GM23338 (cell line): ENCODE measurements at regions not wholly inside any gene's neighbourhood (a gene's known extent, or its start where the extent isn't known, plus 50 kb on each side); places are given as distances from the start of the nearest gene placed in this dataset.

Experiments
- ATAC-seq: fragments of 200-7000 bp; cut with Tn5 transposase; 3 replicates; pipeline ENCODE4 v1.9.1; 2020
- DNase-seq: peaks from one replicate; pipeline ENCODE4 v3.0.0-alpha.2; 2015; ENCODE audit warnings: low spot score
- H2AFZ ChIP-seq: fragments of 200-600 bp; sonication (generic); 2 replicates; pipeline ENCODE4 v1.8.0; 2016; ENCODE audit warnings: antibody characterized with exemption, mild to moderate bottlenecking, moderate library complexity
- H3F3A ChIP-seq: fragments of 200-600 bp; sonication (generic); replicated peaks from 2 replicates; pipeline ENCODE4 v1.8.0; 2017; ENCODE audit warnings: antibody characterized with exemption, mixed run types, low read depth
- H3K27ac ChIP-seq: fragments of 200-600 bp; sonication (generic); 2 replicates; pipeline ENCODE4 v1.6.1; 2016; ENCODE audit warnings: low read depth
- H3K27me3 ChIP-seq: fragments of 200-600 bp; sonication (generic); 2 replicates; pipeline ENCODE4 v1.8.0; 2016; ENCODE audit warnings: mild to moderate bottlenecking, mixed run types, moderate library complexity; ENCODE audit not compliant: insufficient read depth
- H3K36me3 ChIP-seq: fragments of 200-600 bp; sonication (generic); 2 replicates; pipeline ENCODE4 v1.8.0; 2016; ENCODE audit warnings: mild to moderate bottlenecking; ENCODE audit not compliant: insufficient read depth
- H3K4me1 ChIP-seq: fragments of 200-600 bp; sonication (generic); 2 replicates; pipeline ENCODE4 v1.8.0; 2016; ENCODE audit warnings: mild to moderate bottlenecking, moderate library complexity; ENCODE audit not compliant: insufficient read depth
- H3K4me2 ChIP-seq: fragments of 200-600 bp; sonication (generic); 2 replicates; pipeline ENCODE4 v1.7.1; 2017; ENCODE audit warnings: mixed run types
- H3K4me3 ChIP-seq: fragments of 200-600 bp; sonication (generic); 2 replicates; pipeline ENCODE4 v1.6.1; 2016; ENCODE audit warnings: mixed run types
- H3K79me2 ChIP-seq: fragments of 200-600 bp; sonication (generic); replicated peaks from 2 replicates; pipeline ENCODE4 v1.8.0; 2017; ENCODE audit warnings: mild to moderate bottlenecking; ENCODE audit not compliant: insufficient read depth
- H3K9me2 ChIP-seq: fragments of 200-600 bp; sonication (generic); 2 replicates; pipeline ENCODE4 v1.8.0; 2017; ENCODE audit not compliant: insufficient read depth
- H4K20me1 ChIP-seq: fragments of 200-600 bp; sonication (generic); replicated peaks from 2 replicates; pipeline ENCODE4 v1.8.0; 2017; ENCODE audit warnings: mild to moderate bottlenecking; ENCODE audit not compliant: insufficient read depth
- H3K27ac Mint-ChIP-seq: 2 replicates; pipeline ENCODE4 v1.8.0; 2020; ENCODE audit warnings: inconsistent platforms, mild to moderate bottlenecking, moderate library complexity, mixed read lengths
- H3K27me3 Mint-ChIP-seq: 3 replicates; pipeline ENCODE4 v1.8.0; 2022; ENCODE audit warnings: low read depth, mild to moderate bottlenecking, moderate library complexity, mixed read lengths, inconsistent platforms; ENCODE audit not compliant: insufficient read depth, poor library complexity
- H3K36me3 Mint-ChIP-seq: 3 replicates; pipeline ENCODE4 v1.8.0; 2021; ENCODE audit warnings: low read depth, mild to moderate bottlenecking, inconsistent platforms, moderate library complexity, mixed read lengths
- H3K4me1 Mint-ChIP-seq: 3 replicates; pipeline ENCODE4 v1.8.0; 2020; ENCODE audit warnings: mild to moderate bottlenecking, inconsistent platforms, mixed read lengths
- H3K4me3 Mint-ChIP-seq: 3 replicates; pipeline ENCODE4 v1.8.0; 2021; ENCODE audit warnings: moderate library complexity, mild to moderate bottlenecking, inconsistent platforms, mixed read lengths
- H3K9me3 Mint-ChIP-seq: 3 replicates; pipeline ENCODE4 v1.8.0; 2020; ENCODE audit warnings: moderate library complexity, mild to moderate bottlenecking, inconsistent platforms, mixed read lengths
- CREB1 ChIP-seq: fragments of 250-450 bp; sonication (Bioruptor Pico); IDR thresholded peaks from 2 replicates; pipeline ENCODE4 v1.5.0; 2020; ENCODE audit warnings: low read depth, mild to moderate bottlenecking, moderate library complexity
- EZH2 ChIP-seq: fragments of 200-600 bp; sonication (generic); IDR thresholded peaks from one replicate; pipeline ENCODE4 v1.8.0; 2017; ENCODE audit warnings: antibody characterized with exemption, mild to moderate bottlenecking, low read depth; ENCODE audit not compliant: unreplicated experiment
- EZH2phosphoT487 ChIP-seq: fragments of 200-600 bp; sonication (generic); IDR thresholded peaks from one replicate; pipeline ENCODE4 v1.8.1; 2018; ENCODE audit warnings: antibody characterized with exemption; ENCODE audit not compliant: unreplicated experiment
- JUNB ChIP-seq: IDR thresholded peaks from one replicate; pipeline ENCODE4 v1.6.1; 2016; ENCODE audit warnings: antibody characterized with exemption; ENCODE audit not compliant: unreplicated experiment
- NANOG ChIP-seq: IDR thresholded peaks from 2 replicates; pipeline ENCODE4 v1.6.1; 2016; ENCODE audit warnings: antibody characterized with exemption, borderline replicate concordance
- POLR2AphosphoS5 ChIP-seq: IDR thresholded peaks from 2 replicates; pipeline ENCODE4 v1.6.1; 2016; ENCODE audit warnings: antibody characterized with exemption, low read depth
- STAT1 ChIP-seq: IDR thresholded peaks from one replicate; pipeline ENCODE4 v1.6.1; 2016; ENCODE audit warnings: antibody characterized with exemption; ENCODE audit not compliant: unreplicated experiment
- ZNF114 ChIP-seq: fragments of 250-450 bp; sonication (Bioruptor Pico); IDR thresholded peaks from 2 replicates; pipeline ENCODE4 v1.5.0; 2020; ENCODE audit warnings: mild to moderate bottlenecking, moderate library complexity
- ZNF331 ChIP-seq: fragments of 250-450 bp; sonication (Bioruptor Pico); IDR thresholded peaks from 2 replicates; pipeline ENCODE4 v1.5.0; 2020; ENCODE audit warnings: low read depth, mild to moderate bottlenecking, moderate library complexity
- TF ChIP-seq, protein P1 (sequence below), 2 experiments: fragments of 200-600 bp in 1 of 2; sonication (generic) in 1 of 2; conservative IDR thresholded peaks; 2 replicates each; pipeline versions ENCODE4 v1.5.1 to v1.6.1; 2016 to 2017; ENCODE audit warnings: antibody characterized with exemption in 2 of 2, low read depth in 2 of 2, mild to moderate bottlenecking in 2 of 2, moderate library complexity in 1 of 2
- TF ChIP-seq, protein P2 (sequence below): IDR thresholded peaks from one replicate; pipeline ENCODE4 v1.6.1; 2018; ENCODE audit warnings: antibody characterized with exemption; ENCODE audit not compliant: unreplicated experiment
- TF ChIP-seq, protein P3 (sequence below): IDR thresholded peaks from 2 replicates; pipeline ENCODE4 v1.6.1; 2016; ENCODE audit warnings: antibody characterized with exemption

DNA sequence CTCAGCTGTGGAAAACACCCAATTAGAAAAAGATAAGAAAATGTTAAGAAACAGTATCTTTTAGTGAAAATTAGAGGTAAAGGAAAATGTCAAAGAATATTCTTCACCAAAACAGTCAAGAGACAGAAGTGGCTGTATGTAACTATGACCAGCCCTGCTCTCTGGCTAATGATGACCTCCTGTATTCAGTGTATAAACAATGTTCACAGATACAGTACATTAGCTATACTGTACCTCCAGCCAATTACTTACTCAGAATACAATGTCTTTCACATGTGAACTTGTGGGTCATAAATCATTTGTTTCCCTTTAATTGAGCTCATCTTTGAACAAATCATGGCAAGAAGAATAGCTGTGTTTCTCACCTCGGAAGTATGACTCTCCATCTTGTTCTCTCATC is 432.0 kb downstream of the LMO4 start:
- H3K27ac Mint-ChIP-seq: no peak overlapping the region
- H2AFZ ChIP-seq: no peak overlapping the region
- no peak for DNase-seq

DNA sequence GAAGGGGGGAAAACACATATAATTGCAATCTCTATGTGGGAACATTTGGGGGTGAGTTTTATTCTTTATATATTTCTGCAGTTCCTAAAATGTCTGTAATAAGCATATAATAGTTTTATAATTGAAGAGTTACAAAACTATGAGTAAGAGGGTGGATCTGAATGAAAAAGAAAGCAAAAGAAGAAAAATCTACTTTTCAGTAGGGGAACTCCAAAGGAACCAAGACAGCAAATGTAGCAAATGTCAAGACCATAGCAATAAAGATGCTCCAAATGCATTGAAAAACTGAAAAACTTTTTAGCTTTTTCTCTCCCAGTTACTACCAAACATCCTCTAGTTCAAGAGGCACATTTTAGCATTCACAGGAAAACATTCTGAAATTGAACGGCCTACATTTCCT is 434.8 kb downstream of the LMO4 start:
- H2AFZ ChIP-seq: no peak overlapping the region
- H3K4me3 Mint-ChIP-seq: no peak overlapping the region
- TF ChIP-seq, protein P1, sequence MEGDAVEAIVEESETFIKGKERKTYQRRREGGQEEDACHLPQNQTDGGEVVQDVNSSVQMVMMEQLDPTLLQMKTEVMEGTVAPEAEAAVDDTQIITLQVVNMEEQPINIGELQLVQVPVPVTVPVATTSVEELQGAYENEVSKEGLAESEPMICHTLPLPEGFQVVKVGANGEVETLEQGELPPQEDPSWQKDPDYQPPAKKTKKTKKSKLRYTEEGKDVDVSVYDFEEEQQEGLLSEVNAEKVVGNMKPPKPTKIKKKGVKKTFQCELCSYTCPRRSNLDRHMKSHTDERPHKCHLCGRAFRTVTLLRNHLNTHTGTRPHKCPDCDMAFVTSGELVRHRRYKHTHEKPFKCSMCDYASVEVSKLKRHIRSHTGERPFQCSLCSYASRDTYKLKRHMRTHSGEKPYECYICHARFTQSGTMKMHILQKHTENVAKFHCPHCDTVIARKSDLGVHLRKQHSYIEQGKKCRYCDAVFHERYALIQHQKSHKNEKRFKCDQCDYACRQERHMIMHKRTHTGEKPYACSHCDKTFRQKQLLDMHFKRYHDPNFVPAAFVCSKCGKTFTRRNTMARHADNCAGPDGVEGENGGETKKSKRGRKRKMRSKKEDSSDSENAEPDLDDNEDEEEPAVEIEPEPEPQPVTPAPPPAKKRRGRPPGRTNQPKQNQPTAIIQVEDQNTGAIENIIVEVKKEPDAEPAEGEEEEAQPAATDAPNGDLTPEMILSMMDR (conservative IDR thresholded peaks at IDR 0.05; ENCODE audit: low read depth in 2 of 2): no peak
- TF ChIP-seq, protein P2, sequence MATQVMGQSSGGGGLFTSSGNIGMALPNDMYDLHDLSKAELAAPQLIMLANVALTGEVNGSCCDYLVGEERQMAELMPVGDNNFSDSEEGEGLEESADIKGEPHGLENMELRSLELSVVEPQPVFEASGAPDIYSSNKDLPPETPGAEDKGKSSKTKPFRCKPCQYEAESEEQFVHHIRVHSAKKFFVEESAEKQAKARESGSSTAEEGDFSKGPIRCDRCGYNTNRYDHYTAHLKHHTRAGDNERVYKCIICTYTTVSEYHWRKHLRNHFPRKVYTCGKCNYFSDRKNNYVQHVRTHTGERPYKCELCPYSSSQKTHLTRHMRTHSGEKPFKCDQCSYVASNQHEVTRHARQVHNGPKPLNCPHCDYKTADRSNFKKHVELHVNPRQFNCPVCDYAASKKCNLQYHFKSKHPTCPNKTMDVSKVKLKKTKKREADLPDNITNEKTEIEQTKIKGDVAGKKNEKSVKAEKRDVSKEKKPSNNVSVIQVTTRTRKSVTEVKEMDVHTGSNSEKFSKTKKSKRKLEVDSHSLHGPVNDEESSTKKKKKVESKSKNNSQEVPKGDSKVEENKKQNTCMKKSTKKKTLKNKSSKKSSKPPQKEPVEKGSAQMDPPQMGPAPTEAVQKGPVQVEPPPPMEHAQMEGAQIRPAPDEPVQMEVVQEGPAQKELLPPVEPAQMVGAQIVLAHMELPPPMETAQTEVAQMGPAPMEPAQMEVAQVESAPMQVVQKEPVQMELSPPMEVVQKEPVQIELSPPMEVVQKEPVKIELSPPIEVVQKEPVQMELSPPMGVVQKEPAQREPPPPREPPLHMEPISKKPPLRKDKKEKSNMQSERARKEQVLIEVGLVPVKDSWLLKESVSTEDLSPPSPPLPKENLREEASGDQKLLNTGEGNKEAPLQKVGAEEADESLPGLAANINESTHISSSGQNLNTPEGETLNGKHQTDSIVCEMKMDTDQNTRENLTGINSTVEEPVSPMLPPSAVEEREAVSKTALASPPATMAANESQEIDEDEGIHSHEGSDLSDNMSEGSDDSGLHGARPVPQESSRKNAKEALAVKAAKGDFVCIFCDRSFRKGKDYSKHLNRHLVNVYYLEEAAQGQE: no peak
- TF ChIP-seq POLR2AphosphoS5: no peak
- TF ChIP-seq STAT1: no peak
- TF ChIP-seq ZNF331 (CRISPR knock-in tag): no peak
- TF ChIP-seq, protein P3, sequence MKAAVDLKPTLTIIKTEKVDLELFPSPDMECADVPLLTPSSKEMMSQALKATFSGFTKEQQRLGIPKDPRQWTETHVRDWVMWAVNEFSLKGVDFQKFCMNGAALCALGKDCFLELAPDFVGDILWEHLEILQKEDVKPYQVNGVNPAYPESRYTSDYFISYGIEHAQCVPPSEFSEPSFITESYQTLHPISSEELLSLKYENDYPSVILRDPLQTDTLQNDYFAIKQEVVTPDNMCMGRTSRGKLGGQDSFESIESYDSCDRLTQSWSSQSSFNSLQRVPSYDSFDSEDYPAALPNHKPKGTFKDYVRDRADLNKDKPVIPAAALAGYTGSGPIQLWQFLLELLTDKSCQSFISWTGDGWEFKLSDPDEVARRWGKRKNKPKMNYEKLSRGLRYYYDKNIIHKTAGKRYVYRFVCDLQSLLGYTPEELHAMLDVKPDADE: no peak
- no peak for TF ChIP-seq NANOG
- no peak for TF ChIP-seq EZH2phosphoT487
- TF ChIP-seq JUNB: no peak
- TF ChIP-seq EZH2: no peak
- TF ChIP-seq ZNF114 (CRISPR knock-in tag): no peak
- no peak for TF ChIP-seq CREB1 (CRISPR knock-in tag)

More for the DNA sequence above, 432.0 kb downstream of the LMO4 start:
- Histone ChIP-seq H3K4me3 (no peak overlapping the region), H3F3A (no peaks in the 10 kb centered on the region), H4K20me1 (no peaks in the 10 kb centered on the region), H3K4me1 (no peaks in the 10 kb centered on the region), H3K79me2 (no peaks in the 10 kb centered on the region), H3K9me2 (no peaks in the 10 kb centered on the region), H3K27ac (no peak overlapping the region), H3K27me3 (no peaks in the 10 kb centered on the region), H3K4me2 (no peak overlapping the region), H3K36me3 (no peaks in the 10 kb centered on the region)
- Mint-ChIP-seq H3K4me3 (no peak overlapping the region), H3K9me3 (no peaks in the 10 kb centered on the region; the same call in 2 of the 3 replicates), H3K27me3 (no peaks in the 10 kb centered on the region), H3K36me3 (no peaks in the 10 kb centered on the region), H3K4me1 (peaks cover 4% of the 10 kb centered on the region; the same call in 2 of the 3 replicates)
- TF ChIP-seq CREB1 (CRISPR knock-in tag) (no peak), EZH2 (no peak), ZNF331 (CRISPR knock-in tag) (no peak), ZNF114 (CRISPR knock-in tag) (no peak)
- TF ChIP-seq, protein P3: no peak
- TF ChIP-seq, protein P1 (conservative IDR thresholded peaks at IDR 0.05; ENCODE audit: low read depth in 2 of 2): no peak
- ATAC-seq: no peak

More for the DNA sequence above, 434.8 kb downstream of the LMO4 start:
- Histone ChIP-seq H4K20me1 (no peaks in the 10 kb centered on the region), H3K9me2 (no peaks in the 10 kb centered on the region), H3K4me2 (no peak overlapping the region), H3F3A (no peaks in the 10 kb centered on the region), H3K27me3 (no peaks in the 10 kb centered on the region), H3K27ac (no peak overlapping the region), H3K4me1 (no peaks in the 10 kb centered on the region), H3K4me3 (no peak overlapping the region), H3K79me2 (no peaks in the 10 kb centered on the region), H3K36me3 (no peaks in the 10 kb centered on the region)
- H3K9me3 Mint-ChIP-seq: peaks cover 3% of the 10 kb centered on the region; the same call in 1 of the 3 replicates
- H3K36me3 Mint-ChIP-seq: no peaks in the 10 kb centered on the region
- H3K27me3 Mint-ChIP-seq: no peaks in the 10 kb centered on the region
- DNase-seq (no peak), ATAC-seq (no peak)
- peaks cover 4% of the 10 kb centered on the region; the same call in 2 of the 3 replicates for H3K4me1 Mint-ChIP-seq
- no peak overlapping the region for H3K27ac Mint-ChIP-seq
